ENCODE measurements at regions not wholly inside any gene's neighbourhood (a gene's known extent, or its start where the extent isn't known, plus 50 kb on each side); places are given as distances from the start of the nearest gene placed in this dataset.

DNA sequence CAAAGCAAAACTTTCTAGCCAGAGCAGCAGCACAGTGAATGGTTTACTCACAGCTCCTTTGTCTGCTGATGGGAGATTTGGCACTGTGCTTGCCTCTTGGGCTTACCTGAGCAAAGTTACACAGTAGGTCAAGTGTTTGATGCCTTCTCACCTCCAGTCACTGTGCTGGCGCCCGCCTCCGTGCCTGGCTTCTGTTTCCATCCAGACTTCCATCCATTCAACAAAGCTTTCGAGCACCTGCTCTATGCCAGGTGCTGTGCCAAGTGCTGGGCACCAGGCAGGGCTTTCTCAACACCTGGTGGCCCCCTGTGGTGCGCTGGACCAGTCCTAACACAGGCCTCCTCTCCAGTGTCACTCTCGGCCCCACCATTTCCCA lies 199.2 kb upstream of the EEA1 start:
- Histone ChIP-seq H3K4me1 (peaks cover 6 to 37% of the 10 kb centered on the region in 2 donors), H3K36me3 (no peaks in the 10 kb centered on the region), H3K27ac (peak overlapping the region; percentile 75), H3K27me3 (no peaks in the 10 kb centered on the region), H3K9me3 (no peaks in the 10 kb centered on the region), H3K4me3 (no peak overlapping the region)
- intact Hi-C loops (cut with DNase I) = no loop called here
- TF ChIP-seq, protein P1, sequence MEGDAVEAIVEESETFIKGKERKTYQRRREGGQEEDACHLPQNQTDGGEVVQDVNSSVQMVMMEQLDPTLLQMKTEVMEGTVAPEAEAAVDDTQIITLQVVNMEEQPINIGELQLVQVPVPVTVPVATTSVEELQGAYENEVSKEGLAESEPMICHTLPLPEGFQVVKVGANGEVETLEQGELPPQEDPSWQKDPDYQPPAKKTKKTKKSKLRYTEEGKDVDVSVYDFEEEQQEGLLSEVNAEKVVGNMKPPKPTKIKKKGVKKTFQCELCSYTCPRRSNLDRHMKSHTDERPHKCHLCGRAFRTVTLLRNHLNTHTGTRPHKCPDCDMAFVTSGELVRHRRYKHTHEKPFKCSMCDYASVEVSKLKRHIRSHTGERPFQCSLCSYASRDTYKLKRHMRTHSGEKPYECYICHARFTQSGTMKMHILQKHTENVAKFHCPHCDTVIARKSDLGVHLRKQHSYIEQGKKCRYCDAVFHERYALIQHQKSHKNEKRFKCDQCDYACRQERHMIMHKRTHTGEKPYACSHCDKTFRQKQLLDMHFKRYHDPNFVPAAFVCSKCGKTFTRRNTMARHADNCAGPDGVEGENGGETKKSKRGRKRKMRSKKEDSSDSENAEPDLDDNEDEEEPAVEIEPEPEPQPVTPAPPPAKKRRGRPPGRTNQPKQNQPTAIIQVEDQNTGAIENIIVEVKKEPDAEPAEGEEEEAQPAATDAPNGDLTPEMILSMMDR (IDR thresholded peaks at IDR 0.05) = no peak
- DNase-seq (peak in 2 of 4 donors; percentile 58 to 78), ATAC-seq (peak; percentile 84)

DNA sequence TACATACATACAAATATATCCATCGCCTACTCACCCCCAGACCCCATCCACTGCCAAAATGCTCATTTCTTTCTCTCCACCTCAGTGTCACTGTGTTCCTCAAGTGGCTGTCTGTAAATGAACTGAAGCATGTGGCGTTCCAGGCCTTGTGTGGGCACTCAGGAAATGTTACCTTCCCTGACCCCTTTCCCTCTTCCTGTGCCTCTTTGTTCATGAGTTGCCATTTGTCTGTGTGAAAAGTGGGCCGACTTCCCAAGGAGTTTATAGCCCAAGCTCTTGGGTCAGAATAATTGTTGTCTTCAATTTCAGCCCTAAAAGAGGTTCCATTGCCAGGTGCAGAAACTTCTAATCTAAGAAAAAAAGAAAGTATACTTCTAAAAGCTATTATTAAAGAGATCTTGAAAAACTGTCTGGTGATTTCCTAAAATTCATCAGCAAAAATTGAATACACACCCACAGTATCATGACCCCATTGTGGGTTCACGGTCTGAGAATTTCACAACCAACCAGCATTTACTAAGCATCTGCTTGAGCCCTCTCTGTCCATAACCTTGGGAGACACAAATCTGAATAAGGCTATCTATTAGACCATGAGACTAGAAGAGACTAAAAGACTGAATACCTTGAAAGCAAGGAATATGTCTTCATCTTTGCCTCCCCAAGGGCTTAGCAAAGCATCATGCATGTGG lies 201.4 kb upstream of the EEA1 start:
- TF ChIP-seq, protein P1 (IDR thresholded peaks at IDR 0.05) = no peak
- Histone ChIP-seq H3K9me3 (no peaks in the 10 kb centered on the region), H3K4me3 (no peak overlapping the region), H3K36me3 (no peaks in the 10 kb centered on the region), H3K27ac (no peak overlapping the region), H3K27me3 (no peaks in the 10 kb centered on the region), H3K4me1 (peaks cover 12 to 48% of the 10 kb centered on the region in 2 donors)
- DNase-seq = no peak
- no peak for ATAC-seq
- intact Hi-C loops (cut with DNase I) = no loop called here

DNA sequence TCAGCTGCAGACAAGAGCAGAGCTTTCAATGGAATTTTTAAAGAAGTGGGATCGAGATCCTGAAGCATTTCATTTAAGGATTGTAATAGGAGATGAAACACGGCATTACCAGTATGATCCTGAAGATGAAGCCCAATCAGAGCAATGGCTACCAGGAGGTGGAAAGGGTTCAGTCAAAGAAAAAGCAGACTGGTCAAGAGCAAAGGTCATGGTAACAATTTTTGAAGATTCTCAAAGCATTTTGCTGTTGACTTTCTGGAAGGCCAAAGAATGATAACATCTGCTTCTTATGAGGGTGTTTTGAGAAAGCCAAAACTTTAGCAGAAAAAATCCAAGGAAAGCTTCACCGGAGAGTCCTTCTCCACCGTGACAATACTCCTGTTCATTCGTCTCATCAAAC lies 204.3 kb upstream of the EEA1 start:
- H3K4me3 ChIP-seq = no peak overlapping the region
- H3K4me1 ChIP-seq = peaks cover 9 to 57% of the 10 kb centered on the region in 2 donors
- no peak for ATAC-seq
- H3K36me3 ChIP-seq = no peaks in the 10 kb centered on the region
- H3K27me3 ChIP-seq = no peaks in the 10 kb centered on the region
- no peaks in the 10 kb centered on the region for H3K9me3 ChIP-seq
- H3K27ac ChIP-seq = no peak overlapping the region
- intact Hi-C loops (cut with DNase I) = no loop called here
- no peak for DNase-seq
- TF ChIP-seq, protein P1 (IDR thresholded peaks at IDR 0.05) = no peak

DNA sequence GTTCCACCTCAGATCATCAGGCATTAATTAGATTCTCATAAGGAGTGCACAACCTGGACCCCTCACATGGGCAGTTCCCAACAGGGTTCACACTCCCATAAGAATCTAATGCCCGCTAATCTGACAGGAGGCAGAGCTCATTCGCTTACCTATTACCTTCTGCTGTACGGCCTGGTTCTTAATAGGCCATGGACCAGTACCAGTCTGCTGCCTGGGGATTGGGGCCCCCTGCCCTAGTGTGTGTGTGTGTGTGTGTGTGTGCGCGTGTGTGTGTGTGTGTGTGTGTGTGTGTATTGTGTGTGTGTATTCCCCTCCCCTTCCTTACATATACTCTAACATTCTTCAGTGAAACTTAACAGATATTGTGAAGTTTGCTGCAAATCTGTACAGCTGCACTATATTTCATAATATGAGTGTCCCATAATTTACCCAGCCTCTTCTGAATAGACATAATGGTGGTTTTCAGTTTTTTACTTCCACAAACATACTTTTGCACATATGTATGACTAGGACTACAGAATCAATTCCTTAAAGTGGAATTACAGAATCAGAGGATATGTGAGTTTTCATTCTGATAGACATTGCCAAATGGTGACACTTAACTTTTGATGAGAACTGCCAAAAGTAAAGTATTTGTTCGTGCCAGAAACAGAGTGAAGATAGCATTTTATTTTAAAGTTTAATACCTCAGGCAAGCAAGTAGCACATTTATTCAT lies 205.2 kb upstream of the EEA1 start:
- H3K36me3 ChIP-seq = no peaks in the 10 kb centered on the region
- intact Hi-C loops (cut with DNase I) = no loop called here
- TF ChIP-seq, protein P1 (IDR thresholded peaks at IDR 0.05) = no peak
- no peaks in the 10 kb centered on the region for H3K27me3 ChIP-seq
- H3K27ac ChIP-seq = peak overlapping the region; percentile 69 to 84
- no peak for DNase-seq
- no peaks in the 10 kb centered on the region for H3K9me3 ChIP-seq
- ATAC-seq = no peak
- H3K4me1 ChIP-seq = peaks cover 9 to 61% of the 10 kb centered on the region in 2 donors
- no peak overlapping the region for H3K4me3 ChIP-seq

DNA sequence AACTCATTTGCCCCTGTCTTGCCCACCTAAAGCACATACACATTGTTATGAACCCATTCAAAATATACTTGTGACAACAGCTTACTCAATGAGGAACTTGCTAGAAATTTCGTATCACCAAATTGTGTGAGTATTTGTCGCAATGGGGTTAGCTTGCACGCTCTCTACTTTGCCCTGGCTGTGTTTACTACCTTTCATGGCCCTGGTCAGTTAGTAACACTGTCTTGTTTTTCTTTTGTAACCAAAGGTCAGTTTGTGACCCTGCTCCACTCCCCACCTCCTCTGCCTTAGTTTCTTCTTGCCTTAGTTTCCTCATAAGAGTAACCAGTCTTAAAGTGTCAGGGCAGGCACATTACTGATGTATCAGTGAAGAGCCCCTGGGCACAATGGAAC lies 205.8 kb upstream of the EEA1 start:
- no peak for DNase-seq
- H3K4me1 ChIP-seq = peaks cover 9 to 60% of the 10 kb centered on the region in 2 donors
- no peaks in the 10 kb centered on the region for H3K36me3 ChIP-seq
- ATAC-seq = peak; percentile 12
- intact Hi-C loops (cut with DNase I) = no loop called here
- H3K4me3 ChIP-seq = no peak overlapping the region
- no peaks in the 10 kb centered on the region for H3K9me3 ChIP-seq
- H3K27ac ChIP-seq = peak overlapping the region; percentile 69 to 84
- no peaks in the 10 kb centered on the region for H3K27me3 ChIP-seq
- TF ChIP-seq, protein P1 (IDR thresholded peaks at IDR 0.05) = no peak

Data from left lung (tissue), 4 donors.